Endodermal cell (in vitro differentiated cells): ENCODE measurements at regions not wholly inside any gene's neighbourhood (a gene's known extent, or its start where the extent isn't known, plus 50 kb on each side); places are given as distances from the start of the nearest gene placed in this dataset.
A peak's percentile ranks its signal among the peaks of the same experiment; 100 is the strongest.

Experiments
- DNase-seq: peaks from one replicate; pipeline ENCODE4 v3.0.0-alpha.2; 2017
- H3K27ac ChIP-seq: 2 replicates; pipeline ENCODE4 v1.5.1; 2013; ENCODE audit warnings: mild to moderate bottlenecking, low read depth, low read length, moderate library complexity
- H3K27me3 ChIP-seq: 2 replicates; pipeline ENCODE4 v1.6.1; 2013; ENCODE audit warnings: mild to moderate bottlenecking, low read length, moderate library complexity; ENCODE audit not compliant: insufficient read depth, control insufficient read depth, poor library complexity, severe bottlenecking
- H3K36me3 ChIP-seq: 2 replicates; pipeline ENCODE4 v1.7.0; 2013; ENCODE audit warnings: mild to moderate bottlenecking, low read length, moderate library complexity; ENCODE audit not compliant: control insufficient read depth, insufficient read depth
- H3K4me1 ChIP-seq: one replicate; pipeline ENCODE4 v1.7.0; 2013; ENCODE audit warnings: low read length; ENCODE audit not compliant: control insufficient read depth, insufficient read depth
- H3K4me3 ChIP-seq: 2 replicates; pipeline ENCODE4 v1.5.1; 2013; ENCODE audit warnings: mild to moderate bottlenecking, low read length, moderate library complexity
- H3K9ac ChIP-seq: 2 replicates; pipeline ENCODE4 v1.6.1; 2013; ENCODE audit warnings: mild to moderate bottlenecking, low read length, moderate library complexity; ENCODE audit not compliant: poor library complexity, severe bottlenecking; ENCODE audit errors: extremely low read depth
- H3K9me3 ChIP-seq: 2 replicates; pipeline ENCODE4 v1.6.1; 2013; ENCODE audit warnings: mild to moderate bottlenecking, low read length, moderate library complexity; ENCODE audit not compliant: control insufficient read depth
- H3K27ac Mint-ChIP-seq: 2 replicates; pipeline ENCODE4 v1.8.0; 2020; ENCODE audit warnings: mixed read lengths
- H3K27me3 Mint-ChIP-seq: 2 replicates; pipeline ENCODE4 v1.8.0; 2021; ENCODE audit warnings: mild to moderate bottlenecking, mixed read lengths; ENCODE audit not compliant: insufficient read depth
- H3K36me3 Mint-ChIP-seq: 2 replicates; pipeline ENCODE4 v1.8.0; 2020; ENCODE audit warnings: low read depth, mixed read lengths
- H3K4me1 Mint-ChIP-seq: 2 replicates; pipeline ENCODE4 v1.8.0; 2020; ENCODE audit warnings: mixed read lengths
- H3K4me3 Mint-ChIP-seq: 2 replicates; pipeline ENCODE4 v1.8.0; 2020; ENCODE audit warnings: mild to moderate bottlenecking, moderate library complexity, mixed read lengths
- H3K9me3 Mint-ChIP-seq: 2 replicates; pipeline ENCODE4 v1.8.0; 2020; ENCODE audit warnings: mild to moderate bottlenecking, mixed read lengths
- WGBS, 2 experiments: methylation state at CpG; one replicate each; pipeline versions ENCODE4 v1.1.5 to v1.1.7; 2013; ENCODE audit warnings: missing lambda C conversion rate in 2 of 2, mixed read lengths in 1 of 2; ENCODE audit not compliant: insufficient coverage in 1 of 2, insufficient read length in 1 of 2; 5-methylcytosine and 5-hydroxymethylcytosine counted together
- TF ChIP-seq, protein P1 (sequence below): fragments of 200-600 bp; sonication (generic); conservative IDR thresholded peaks from 2 replicates; pipeline ENCODE4 v1.5.0; 2021; ENCODE audit warnings: antibody characterized with exemption, mild to moderate bottlenecking

- H3K4me1 ChIP-seq, result no peaks in the 10 kb centered on the region
- no peaks in the 10 kb centered on the region for H3K9me3 ChIP-seq
- H3K36me3 Mint-ChIP-seq, result no peaks in the 10 kb centered on the region
- H3K9me3 Mint-ChIP-seq, result peaks cover 13% of the 10 kb centered on the region
- H3K36me3 ChIP-seq, result no peaks in the 10 kb centered on the region
- peaks cover 5% of the 10 kb centered on the region for H3K27me3 Mint-ChIP-seq
- H3K4me1 Mint-ChIP-seq, result peaks cover 9% of the 10 kb centered on the region
- TF ChIP-seq, protein P1, sequence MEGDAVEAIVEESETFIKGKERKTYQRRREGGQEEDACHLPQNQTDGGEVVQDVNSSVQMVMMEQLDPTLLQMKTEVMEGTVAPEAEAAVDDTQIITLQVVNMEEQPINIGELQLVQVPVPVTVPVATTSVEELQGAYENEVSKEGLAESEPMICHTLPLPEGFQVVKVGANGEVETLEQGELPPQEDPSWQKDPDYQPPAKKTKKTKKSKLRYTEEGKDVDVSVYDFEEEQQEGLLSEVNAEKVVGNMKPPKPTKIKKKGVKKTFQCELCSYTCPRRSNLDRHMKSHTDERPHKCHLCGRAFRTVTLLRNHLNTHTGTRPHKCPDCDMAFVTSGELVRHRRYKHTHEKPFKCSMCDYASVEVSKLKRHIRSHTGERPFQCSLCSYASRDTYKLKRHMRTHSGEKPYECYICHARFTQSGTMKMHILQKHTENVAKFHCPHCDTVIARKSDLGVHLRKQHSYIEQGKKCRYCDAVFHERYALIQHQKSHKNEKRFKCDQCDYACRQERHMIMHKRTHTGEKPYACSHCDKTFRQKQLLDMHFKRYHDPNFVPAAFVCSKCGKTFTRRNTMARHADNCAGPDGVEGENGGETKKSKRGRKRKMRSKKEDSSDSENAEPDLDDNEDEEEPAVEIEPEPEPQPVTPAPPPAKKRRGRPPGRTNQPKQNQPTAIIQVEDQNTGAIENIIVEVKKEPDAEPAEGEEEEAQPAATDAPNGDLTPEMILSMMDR, result no peak
- no peak overlapping the region for H3K27ac ChIP-seq
- H3K4me3 Mint-ChIP-seq, result no peak overlapping the region
- no peak overlapping the region for H3K9ac ChIP-seq
- no CpG with 5 or more reads among the region's 1 CpG for WGBS, 2 experiments
- H3K27me3 ChIP-seq, result no peaks in the 10 kb centered on the region
- no peak overlapping the region for H3K4me3 ChIP-seq
- no peak for DNase-seq
- no peak overlapping the region for H3K27ac Mint-ChIP-seq
Observed at GRCh38 chr7:65254061-65254460, 119.6 kb upstream of the ZNF92 start.

GRCh38 chr7:65251851-65252620, 121.6 kb upstream of the ZNF92 start:
- Mint-ChIP-seq H3K36me3 (no peaks in the 10 kb centered on the region), H3K27me3 (peaks cover 5% of the 10 kb centered on the region), H3K4me3 (peak overlapping the region; percentile 73), H3K4me1 (peaks cover 9% of the 10 kb centered on the region), H3K27ac (peak overlapping the region; percentile 82), H3K9me3 (peaks cover 10% of the 10 kb centered on the region)
- Histone ChIP-seq H3K27me3 (no peaks in the 10 kb centered on the region), H3K4me3 (peak overlapping the region; percentile 86), H3K27ac (peak overlapping the region; percentile 68), H3K9ac (peak overlapping the region; percentile 66), H3K4me1 (no peaks in the 10 kb centered on the region), H3K36me3 (no peaks in the 10 kb centered on the region), H3K9me3 (no peaks in the 10 kb centered on the region)
- DNase-seq, result peak; percentile 98
- TF ChIP-seq, protein P1, result no peak
- WGBS, 2 experiments, result 1 to 3% methylated on average over 18 to 64 of the region's 64 CpGs

GRCh38 chr7:65250697-65251395, 122.8 kb upstream of the ZNF92 start:
- Mint-ChIP-seq H3K27me3 (peaks cover 5% of the 10 kb centered on the region), H3K4me3 (peak overlapping the region; percentile 73), H3K9me3 (no peaks in the 10 kb centered on the region), H3K27ac (no peak overlapping the region), H3K4me1 (peaks cover 9% of the 10 kb centered on the region), H3K36me3 (no peaks in the 10 kb centered on the region)
- no peak overlapping the region for H3K9ac ChIP-seq
- no peaks in the 10 kb centered on the region for H3K4me1 ChIP-seq
- no peaks in the 10 kb centered on the region for H3K36me3 ChIP-seq
- H3K9me3 ChIP-seq, result no peaks in the 10 kb centered on the region
- no peaks in the 10 kb centered on the region for H3K27me3 ChIP-seq
- WGBS, 2 experiments, result 87% methylated on average over 11 to 18 of the region's 18 CpGs
- H3K4me3 ChIP-seq, result peak overlapping the region; percentile 86
- no peak for DNase-seq
- H3K27ac ChIP-seq, result no peak overlapping the region
- TF ChIP-seq, protein P1, result no peak
